ENCODE measurements at regions not wholly inside any gene's neighbourhood (a gene's known extent, or its start where the extent isn't known, plus 50 kb on each side); places are given as distances from the start of the nearest gene placed in this dataset.

GRCh38 chr10:36018996-36019395 is 376.9 kb upstream of the FZD8 start:
- Histone ChIP-seq H3K27me3 (ENCODE audit: insufficient read depth, low read length, poor library complexity, severe bottlenecking) (no peaks in the 10 kb centered on the region), H3K4me1 (ENCODE audit: insufficient read depth, low read length, poor library complexity, severe bottlenecking) (no peaks in the 10 kb centered on the region), H3F3A (ENCODE audit: low read depth) (no peaks in the 10 kb centered on the region), H3K79me2 (ENCODE audit: insufficient read depth, low read length) (no peaks in the 10 kb centered on the region), H3K4me2 (ENCODE audit: low read depth, low read length, poor library complexity, severe bottlenecking) (no peak overlapping the region), H2AFZ (ENCODE audit: low read length) (no peak overlapping the region), H3K9ac (ENCODE audit: low read depth, low read length, poor library complexity, severe bottlenecking) (no peak overlapping the region), H3K9me2 (replicated peaks; ENCODE audit: low read depth, low read length) (no peaks in the 10 kb centered on the region), H3K9me3 (ENCODE audit: insufficient read depth, low read depth, low read length) (no peaks in the 10 kb centered on the region; the same call in 1 of the 2 replicates), H3K36me3 (ENCODE audit: insufficient read depth, low read length) (no peaks in the 10 kb centered on the region), H4K20me1 (ENCODE audit: insufficient read depth, low read length, poor library complexity, severe bottlenecking) (no peaks in the 10 kb centered on the region), H3K4me3 (ENCODE audit: low read length, poor library complexity, severe bottlenecking) (no peak overlapping the region)
- TF ChIP-seq EZH2phosphoT487 (IDR thresholded peaks at IDR 0.05; ENCODE audit: borderline replicate concordance) (no peak), CTCF (conservative IDR thresholded peaks at IDR 0.05; ENCODE audit: low read length) (no peak)

DNA sequence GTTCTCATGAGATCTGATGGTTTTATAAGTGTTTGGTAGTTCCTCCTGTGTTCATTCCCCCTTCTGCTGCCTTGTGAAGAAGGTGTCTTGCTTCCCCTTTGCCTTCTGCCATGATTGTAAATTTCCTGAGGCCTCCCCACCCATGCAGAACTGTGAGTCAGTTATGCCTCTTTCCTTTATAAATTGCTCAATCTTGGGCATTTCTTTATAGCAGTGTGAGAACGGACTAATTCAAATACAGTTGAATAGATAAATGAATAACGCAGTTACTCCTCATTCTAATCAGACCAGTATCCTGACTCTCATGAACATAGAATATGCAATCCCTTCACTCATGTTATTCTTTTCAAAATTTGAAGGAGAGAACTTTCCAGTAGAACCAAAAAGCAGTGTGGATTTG is 375.0 kb upstream of the FZD8 start:
- Histone ChIP-seq H2AFZ (ENCODE audit: low read length) (no peak overlapping the region), H3K27me3 (ENCODE audit: insufficient read depth, low read length, poor library complexity, severe bottlenecking) (no peaks in the 10 kb centered on the region)
- TF ChIP-seq CTCF (conservative IDR thresholded peaks at IDR 0.05; ENCODE audit: low read length) (no peak), EZH2phosphoT487 (IDR thresholded peaks at IDR 0.05; ENCODE audit: borderline replicate concordance) (no peak)

DNA sequence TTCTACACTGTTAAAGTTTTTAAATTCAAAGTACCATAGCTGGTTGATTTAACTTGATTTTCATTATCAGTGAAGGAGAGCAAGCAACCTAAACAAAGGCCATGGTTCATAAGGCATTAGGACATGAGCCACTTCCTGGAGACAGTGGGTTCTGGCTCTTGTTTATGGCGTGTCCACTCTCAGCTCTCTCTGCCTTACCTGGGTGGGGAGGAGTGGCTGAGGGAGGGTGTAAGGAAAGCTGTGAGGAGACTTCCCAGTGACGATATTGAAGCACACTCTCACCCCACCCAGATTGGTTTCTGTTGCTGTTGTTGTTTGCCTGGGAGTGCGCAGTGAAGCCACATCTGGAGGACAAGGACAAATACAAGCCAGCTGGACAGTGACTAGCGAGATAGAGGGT is 365.3 kb upstream of the FZD8 start:
- Histone ChIP-seq H2AFZ (ENCODE audit: low read length) (no peak overlapping the region), H3K4me3 (ENCODE audit: low read length, poor library complexity, severe bottlenecking) (no peak overlapping the region), H3F3A (ENCODE audit: low read depth) (no peaks in the 10 kb centered on the region), H3K9me2 (replicated peaks; ENCODE audit: low read depth, low read length) (no peaks in the 10 kb centered on the region), H3K4me1 (ENCODE audit: insufficient read depth, low read length, poor library complexity, severe bottlenecking) (no peaks in the 10 kb centered on the region), H3K79me2 (ENCODE audit: insufficient read depth, low read length) (no peaks in the 10 kb centered on the region), H4K20me1 (ENCODE audit: insufficient read depth, low read length, poor library complexity, severe bottlenecking) (no peaks in the 10 kb centered on the region), H3K4me2 (ENCODE audit: low read depth, low read length, poor library complexity, severe bottlenecking) (no peak overlapping the region), H3K36me3 (ENCODE audit: insufficient read depth, low read length) (no peaks in the 10 kb centered on the region), H3K9ac (ENCODE audit: low read depth, low read length, poor library complexity, severe bottlenecking) (no peak overlapping the region), H3K27me3 (ENCODE audit: insufficient read depth, low read length, poor library complexity, severe bottlenecking) (no peaks in the 10 kb centered on the region), H3K9me3 (ENCODE audit: insufficient read depth, low read depth, low read length) (no peaks in the 10 kb centered on the region; the same call in 1 of the 2 replicates)
- TF ChIP-seq EZH2phosphoT487 (IDR thresholded peaks at IDR 0.05; ENCODE audit: borderline replicate concordance) (no peak), CTCF (conservative IDR thresholded peaks at IDR 0.05; ENCODE audit: low read length) (no peak)

More for the DNA sequence above, 375.0 kb upstream of the FZD8 start:
- H4K20me1 ChIP-seq (ENCODE audit: insufficient read depth, low read length, poor library complexity, severe bottlenecking), result no peaks in the 10 kb centered on the region
- no peaks in the 10 kb centered on the region for H3K4me1 ChIP-seq (ENCODE audit: insufficient read depth, low read length, poor library complexity, severe bottlenecking)
- H3K9me2 ChIP-seq (replicated peaks; ENCODE audit: low read depth, low read length), result no peaks in the 10 kb centered on the region
- no peak overlapping the region for H3K4me3 ChIP-seq (ENCODE audit: low read length, poor library complexity, severe bottlenecking)
- no peaks in the 10 kb centered on the region for H3K79me2 ChIP-seq (ENCODE audit: insufficient read depth, low read length)
- H3K9ac ChIP-seq (ENCODE audit: low read depth, low read length, poor library complexity, severe bottlenecking), result no peak overlapping the region
- H3K4me2 ChIP-seq (ENCODE audit: low read depth, low read length, poor library complexity, severe bottlenecking), result no peak overlapping the region
- H3K9me3 ChIP-seq (ENCODE audit: insufficient read depth, low read depth, low read length), result no peaks in the 10 kb centered on the region; the same call in 1 of the 2 replicates
- no peaks in the 10 kb centered on the region for H3F3A ChIP-seq (ENCODE audit: low read depth)
- H3K36me3 ChIP-seq (ENCODE audit: insufficient read depth, low read length), result no peaks in the 10 kb centered on the region

All from Loucy (cell line).